Esophagus muscularis mucosa (tissue), 4 donors: ENCODE measurements at regions not wholly inside any gene's neighbourhood (a gene's known extent, or its start where the extent isn't known, plus 50 kb on each side); places are given as distances from the start of the nearest gene placed in this dataset.
"Not testable (repeated sequence)": the region's sequence is repeated elsewhere in the genome, so short reads cannot be mapped to it uniquely, and the experiment has no call there.

Experiments used
- DNase-seq: peaks from one replicate; pipeline ENCODE4 v3.0.0-alpha.2; 2017; ENCODE audit errors: extremely low spot score
- H3K27ac ChIP-seq, 4 donors: fragments of 200-600 bp; sonication (generic); replicated peaks in 1 of 4; 1 replicate in 3 of 4; 2 replicates in 1 of 4; pipeline ENCODE4 v1.5.1; 2016 to 2019; ENCODE audit warnings: mild to moderate bottlenecking in 1 of 4
- H3K27me3 ChIP-seq, 4 donors: fragments of 200-600 bp; sonication (generic); one replicate each; pipeline versions ENCODE4 v1.5.1 to v1.6.0; 2016 to 2019
- H3K36me3 ChIP-seq, 4 donors: fragments of 200-600 bp; sonication (generic); one replicate each; pipeline ENCODE4 v1.5.1; 2016 to 2019
- H3K4me1 ChIP-seq, 4 donors: fragments of 200-600 bp; sonication (generic); one replicate each; pipeline ENCODE4 v1.5.1; 2016 to 2019
- H3K4me3 ChIP-seq, 4 donors: fragments of 200-600 bp; sonication (generic); 1 replicate in 2 of 4; 2 replicates in 2 of 4; pipeline ENCODE4 v1.5.1; 2016 to 2019; ENCODE audit warnings: mild to moderate bottlenecking in 4 of 4, moderate library complexity in 1 of 4
- H3K9me3 ChIP-seq, 4 donors: fragments of 200-600 bp; sonication (generic); 1 replicate in 3 of 4; 2 replicates in 1 of 4; pipeline ENCODE4 v1.5.1; 2016 to 2019
- EP300 ChIP-seq: sonication (generic); formaldehyde crosslinking; IDR thresholded peaks from one replicate; pipeline ENCODE4 v1.6.1; 2017; ENCODE audit warnings: antibody characterized with exemption
- POLR2A ChIP-seq: fragments of 450-650 bp; IDR thresholded peaks from one replicate; pipeline ENCODE4 v1.6.1; 2017; ENCODE audit warnings: antibody characterized with exemption, moderate library complexity, mild to moderate bottlenecking, low read depth
- POLR2AphosphoS5 ChIP-seq, 2 donors: sonication (generic); formaldehyde crosslinking; IDR thresholded peaks; one replicate each; pipeline ENCODE4 v1.6.1; 2017; ENCODE audit warnings: antibody characterized with exemption in 2 of 2
- WGBS: methylation state at CpG from one replicate; pipeline ENCODE4 v1.1.5; 2018; 5-methylcytosine and 5-hydroxymethylcytosine counted together
- intact Hi-C: fragments of 100-400 bp; cut with DNase I; formaldehyde crosslinking; loops from one replicate; pipeline ENCODE4 v1.15.1; 2023
- TF ChIP-seq, protein P1 (sequence below), 3 experiments: fragments of 200-600 bp in 2 of 3; fragments of 450-650 bp in 1 of 3; sonication (generic) in 2 of 3; IDR thresholded peaks; one replicate each; pipeline ENCODE4 v1.5.1; 2017 to 2019; ENCODE audit warnings: antibody characterized with exemption in 3 of 3, mild to moderate bottlenecking in 2 of 3, moderate library complexity in 1 of 3

GRCh38 chr4:124833831-124834505, 121.4 kb upstream of the ANKRD50 start:
- 92% methylated on average over 5 of the region's 5 CpGs for WGBS
- H3K36me3 ChIP-seq, result no peaks in the 10 kb centered on the region
- intact Hi-C loops, result no loop called here
- no peaks in the 10 kb centered on the region for H3K27me3 ChIP-seq
- TF ChIP-seq POLR2AphosphoS5 (IDR thresholded peaks at IDR 0.05), result no peak
- TF ChIP-seq, protein P1, sequence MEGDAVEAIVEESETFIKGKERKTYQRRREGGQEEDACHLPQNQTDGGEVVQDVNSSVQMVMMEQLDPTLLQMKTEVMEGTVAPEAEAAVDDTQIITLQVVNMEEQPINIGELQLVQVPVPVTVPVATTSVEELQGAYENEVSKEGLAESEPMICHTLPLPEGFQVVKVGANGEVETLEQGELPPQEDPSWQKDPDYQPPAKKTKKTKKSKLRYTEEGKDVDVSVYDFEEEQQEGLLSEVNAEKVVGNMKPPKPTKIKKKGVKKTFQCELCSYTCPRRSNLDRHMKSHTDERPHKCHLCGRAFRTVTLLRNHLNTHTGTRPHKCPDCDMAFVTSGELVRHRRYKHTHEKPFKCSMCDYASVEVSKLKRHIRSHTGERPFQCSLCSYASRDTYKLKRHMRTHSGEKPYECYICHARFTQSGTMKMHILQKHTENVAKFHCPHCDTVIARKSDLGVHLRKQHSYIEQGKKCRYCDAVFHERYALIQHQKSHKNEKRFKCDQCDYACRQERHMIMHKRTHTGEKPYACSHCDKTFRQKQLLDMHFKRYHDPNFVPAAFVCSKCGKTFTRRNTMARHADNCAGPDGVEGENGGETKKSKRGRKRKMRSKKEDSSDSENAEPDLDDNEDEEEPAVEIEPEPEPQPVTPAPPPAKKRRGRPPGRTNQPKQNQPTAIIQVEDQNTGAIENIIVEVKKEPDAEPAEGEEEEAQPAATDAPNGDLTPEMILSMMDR (IDR thresholded peaks at IDR 0.05), result no peak
- no peak for TF ChIP-seq EP300
- no peak for TF ChIP-seq POLR2A
- H3K4me1 ChIP-seq, result no peaks in the 10 kb centered on the region
- H3K27ac ChIP-seq, result no peak overlapping the region
- no peak for DNase-seq
- no peak overlapping the region for H3K4me3 ChIP-seq
- H3K9me3 ChIP-seq, result peaks cover 0 to 6% (median 4%) of the 10 kb centered on the region in 4 donors

DNA sequence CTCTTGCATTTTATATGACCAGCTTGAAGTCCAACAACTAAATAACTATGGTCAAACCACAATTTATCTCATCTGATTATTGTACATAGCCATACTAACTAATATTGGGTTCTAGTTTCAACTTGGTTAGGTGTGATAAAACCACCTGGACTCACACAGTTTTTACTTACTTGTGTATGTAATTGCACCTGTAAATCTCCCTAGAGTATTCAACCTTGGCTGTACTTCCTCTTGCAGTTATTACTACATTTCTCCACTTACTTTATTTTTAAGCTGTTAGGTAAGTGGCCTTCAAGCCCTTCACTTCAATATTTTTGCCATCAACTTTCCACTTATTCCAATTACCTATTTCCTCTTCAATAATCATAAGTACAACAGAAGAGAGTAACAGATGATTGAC, 115.8 kb upstream of the ANKRD50 start:
- intact Hi-C loops, result no loop called here

DNA sequence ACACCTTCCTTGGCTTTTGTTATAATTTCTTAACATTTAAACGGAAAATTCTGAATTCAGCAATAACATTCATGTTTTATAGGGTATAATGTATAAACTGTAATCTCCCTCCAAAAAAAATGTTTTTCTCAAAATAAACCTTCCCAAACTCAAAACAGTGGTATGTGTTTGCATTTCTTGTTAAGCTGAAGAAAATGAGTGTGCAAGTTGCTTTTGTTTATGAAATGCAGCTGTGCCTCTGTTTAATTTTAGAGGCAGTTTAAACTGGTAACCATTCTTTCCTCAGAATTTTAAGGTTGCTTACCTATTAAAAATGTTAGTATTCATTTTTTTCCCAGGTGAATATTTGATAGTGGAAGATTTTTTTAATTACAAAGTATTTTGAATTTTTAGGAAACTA, 105.0 kb upstream of the ANKRD50 start:
- Histone ChIP-seq H3K36me3 (no peaks in the 10 kb centered on the region), H3K27ac (no peak overlapping the region), H3K4me3 (no peak overlapping the region), H3K27me3 (no peaks in the 10 kb centered on the region), H3K9me3 (peaks cover 0 to 3% (median 1%) of the 10 kb centered on the region in 4 donors), H3K4me1 (no peaks in the 10 kb centered on the region)
- 74% methylated on average over 1 of the region's 1 CpG for WGBS
- no peak for DNase-seq
- TF ChIP-seq POLR2AphosphoS5 (IDR thresholded peaks at IDR 0.05) (no peak), POLR2A (no peak), EP300 (no peak)
- TF ChIP-seq, protein P1 (IDR thresholded peaks at IDR 0.05), result no peak
- intact Hi-C loops, result no loop called here

More for the DNA sequence above, 115.8 kb upstream of the ANKRD50 start:
- Histone ChIP-seq H3K27ac (no peak overlapping the region), H3K9me3 (peaks cover 0 to 7% (median 0%) of the 10 kb centered on the region in 4 donors), H3K36me3 (no peaks in the 10 kb centered on the region), H3K27me3 (no peaks in the 10 kb centered on the region), H3K4me3 (no peak overlapping the region), H3K4me1 (no peaks in the 10 kb centered on the region)
- no peak for TF ChIP-seq EP300
- TF ChIP-seq, protein P1 (IDR thresholded peaks at IDR 0.05), result no peak
- no peak for TF ChIP-seq POLR2A
- no peak for TF ChIP-seq POLR2AphosphoS5 (IDR thresholded peaks at IDR 0.05)
- no peak for DNase-seq

GRCh38 chr4:124812203-124812602, 99.7 kb upstream of the ANKRD50 start:
- Histone ChIP-seq H3K9me3 (peaks cover 0 to 15% (median 4%) of the 10 kb centered on the region in 4 donors), H3K4me1 (peaks cover 0 to 10% (median 5%) of the 10 kb centered on the region in 4 donors)
- DNase-seq, H3K27me3 ChIP-seq, H3K36me3 ChIP-seq, H3K27ac ChIP-seq, H3K4me3 ChIP-seq, intact Hi-C loops: not testable (repeated sequence)
- WGBS, result 94% methylated on average over 6 of the region's 6 CpGs

DNA sequence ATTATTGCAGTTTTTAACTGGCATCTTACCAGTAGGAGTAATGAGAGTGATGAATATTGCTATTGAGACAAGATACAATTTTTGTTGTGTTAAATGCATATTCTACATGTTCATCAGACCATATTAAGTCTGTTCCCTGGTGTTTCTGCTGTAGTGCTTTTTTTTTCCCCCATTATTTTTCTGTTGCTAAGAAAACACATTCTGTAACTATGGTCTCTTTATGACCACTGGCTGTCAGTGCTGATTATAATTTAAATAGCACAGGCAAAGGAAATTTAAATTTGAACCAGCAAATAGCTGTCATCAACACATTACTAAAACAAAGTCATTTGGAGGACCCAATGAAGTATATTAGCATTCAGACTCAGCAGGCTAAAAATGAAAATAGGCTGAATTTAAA, 98.3 kb upstream of the ANKRD50 start:
- TF ChIP-seq, protein P1 (IDR thresholded peaks at IDR 0.05), result no peak
- TF ChIP-seq POLR2A (no peak), EP300 (no peak), POLR2AphosphoS5 (IDR thresholded peaks at IDR 0.05) (no peak)
- H3K4me1 ChIP-seq, result peaks cover 0 to 10% (median 5%) of the 10 kb centered on the region in 4 donors
- no peak overlapping the region for H3K27ac ChIP-seq
- intact Hi-C loops, result no loop called here
- H3K36me3 ChIP-seq, result no peaks in the 10 kb centered on the region
- H3K4me3 ChIP-seq, result no peak overlapping the region
- no peaks in the 10 kb centered on the region for H3K27me3 ChIP-seq
- H3K9me3 ChIP-seq, result peaks cover 0 to 15% (median 4%) of the 10 kb centered on the region in 4 donors
- DNase-seq, result no peak
